Psoas muscle (tissue), 7 donors: ENCODE measurements at regions not wholly inside any gene's neighbourhood (a gene's known extent, or its start where the extent isn't known, plus 50 kb on each side); places are given as distances from the start of the nearest gene placed in this dataset.
A peak's percentile ranks its signal among the peaks of the same experiment; 100 is the strongest.

ENCODE experiments used
- ATAC-seq, 4 donors: fragments of 200-7000 bp; cut with Tn5 transposase; one replicate each; pipeline ENCODE4 v1.9.1; 2020; ENCODE audit warnings: moderate library complexity in 3 of 4, mild to moderate bottlenecking in 2 of 4
- DNase-seq, 2 donors: peaks; one replicate each; pipeline ENCODE4 v3.0.0-alpha.2; 2020
- H3K27ac ChIP-seq: fragments of 200-600 bp; one replicate; pipeline ENCODE4 v1.8.0; 2022
- H3K27me3 ChIP-seq, 3 donors: fragments of 200-600 bp in 1 of 3; one replicate each; pipeline versions ENCODE4 v1.6.1 to v1.8.0; 2013 to 2022; ENCODE audit warnings: low read length in 2 of 3, mild to moderate bottlenecking in 2 of 3, moderate library complexity in 1 of 3; ENCODE audit not compliant: insufficient read depth in 3 of 3
- H3K36me3 ChIP-seq, 2 donors: fragments of 200-600 bp in 1 of 2; one replicate each; pipeline versions ENCODE4 v1.6.1 to v1.8.0; 2013 to 2022; ENCODE audit warnings: low read depth in 1 of 2, mild to moderate bottlenecking in 1 of 2, moderate library complexity in 1 of 2; ENCODE audit not compliant: insufficient read depth in 1 of 2
- H3K4me1 ChIP-seq: fragments of 200-600 bp; one replicate; pipeline ENCODE4 v1.8.0; 2022
- H3K4me3 ChIP-seq: fragments of 200-600 bp; one replicate; pipeline ENCODE4 v1.8.0; 2022; ENCODE audit warnings: mild to moderate bottlenecking
- H3K9me3 ChIP-seq: fragments of 200-600 bp; one replicate; pipeline ENCODE4 v1.8.0; 2022
- WGBS, 3 donors: extraction: QIAGEN DNeasy Blood & Tissue Kit; methylation state at CpG; one replicate each; pipeline versions ENCODE4 v1.1.6 to v1.1.7; 2013; 5-methylcytosine and 5-hydroxymethylcytosine counted together
- intact Hi-C, 2 donors: fragments of 100-400 bp; cut with DNase I; formaldehyde crosslinking; loops; one replicate each; pipeline versions ENCODE4 v1.11.0 to v1.14.2; 2022
- TF ChIP-seq, protein P1 (sequence below): fragments of 200-600 bp; IDR thresholded peaks from one replicate; pipeline ENCODE4 v1.8.0; 2022; ENCODE audit warnings: antibody characterized with exemption
- donor health status: healthy with polysubstance abuse.
- donor health status: DM: no; HTN: no; CAD: no; lungs with moderate emphysema.
- donor health status: Bipolar disorder and iron deficiency.
- donor health status: healthy.
- donor health status: DM: yes; HTN: yes; CAD: no.
- donor health status: DM: no; HTN: no; CAD: no.
- donor health status: DM: yes; HTN: yes; CAD: no.

DNA sequence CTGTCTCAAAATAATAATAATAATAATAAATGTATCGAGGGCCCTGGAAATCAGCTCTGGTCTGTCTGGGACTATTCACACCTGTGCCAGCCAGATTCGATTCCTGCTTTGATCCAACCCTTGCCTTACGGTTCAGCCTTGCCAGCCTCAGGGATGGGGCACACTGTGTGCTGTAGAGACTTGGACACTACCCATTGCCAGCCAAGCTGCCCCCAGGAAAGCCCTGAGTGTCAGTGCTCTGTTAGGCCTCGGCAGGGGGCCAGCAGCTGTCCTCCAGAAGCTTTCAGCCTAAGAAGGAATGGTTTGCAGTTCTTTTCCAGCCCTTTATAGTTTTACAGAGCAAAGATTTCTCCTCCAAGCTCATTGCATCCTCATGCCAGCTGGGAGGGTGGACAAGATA is 96.2 kb upstream of the RUNX3 start:
- no peaks in the 10 kb centered on the region for H3K9me3 ChIP-seq
- TF ChIP-seq, protein P1, sequence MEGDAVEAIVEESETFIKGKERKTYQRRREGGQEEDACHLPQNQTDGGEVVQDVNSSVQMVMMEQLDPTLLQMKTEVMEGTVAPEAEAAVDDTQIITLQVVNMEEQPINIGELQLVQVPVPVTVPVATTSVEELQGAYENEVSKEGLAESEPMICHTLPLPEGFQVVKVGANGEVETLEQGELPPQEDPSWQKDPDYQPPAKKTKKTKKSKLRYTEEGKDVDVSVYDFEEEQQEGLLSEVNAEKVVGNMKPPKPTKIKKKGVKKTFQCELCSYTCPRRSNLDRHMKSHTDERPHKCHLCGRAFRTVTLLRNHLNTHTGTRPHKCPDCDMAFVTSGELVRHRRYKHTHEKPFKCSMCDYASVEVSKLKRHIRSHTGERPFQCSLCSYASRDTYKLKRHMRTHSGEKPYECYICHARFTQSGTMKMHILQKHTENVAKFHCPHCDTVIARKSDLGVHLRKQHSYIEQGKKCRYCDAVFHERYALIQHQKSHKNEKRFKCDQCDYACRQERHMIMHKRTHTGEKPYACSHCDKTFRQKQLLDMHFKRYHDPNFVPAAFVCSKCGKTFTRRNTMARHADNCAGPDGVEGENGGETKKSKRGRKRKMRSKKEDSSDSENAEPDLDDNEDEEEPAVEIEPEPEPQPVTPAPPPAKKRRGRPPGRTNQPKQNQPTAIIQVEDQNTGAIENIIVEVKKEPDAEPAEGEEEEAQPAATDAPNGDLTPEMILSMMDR, result no peak
- 58 to 83% (median 64%) methylated on average over 4 of the region's 4 CpGs for WGBS, 3 donors
- peak in 1 of 2 donors; percentile 18 for DNase-seq
- intact Hi-C loops, result no loop called here
- H3K27me3 ChIP-seq, result peaks cover 0 to 16% (median 5%) of the 10 kb centered on the region in 3 donors
- no peak overlapping the region for H3K27ac ChIP-seq
- no peak for ATAC-seq
- H3K4me1 ChIP-seq, result no peaks in the 10 kb centered on the region
- no peak overlapping the region for H3K4me3 ChIP-seq
- no peaks in the 10 kb centered on the region for H3K36me3 ChIP-seq

DNA sequence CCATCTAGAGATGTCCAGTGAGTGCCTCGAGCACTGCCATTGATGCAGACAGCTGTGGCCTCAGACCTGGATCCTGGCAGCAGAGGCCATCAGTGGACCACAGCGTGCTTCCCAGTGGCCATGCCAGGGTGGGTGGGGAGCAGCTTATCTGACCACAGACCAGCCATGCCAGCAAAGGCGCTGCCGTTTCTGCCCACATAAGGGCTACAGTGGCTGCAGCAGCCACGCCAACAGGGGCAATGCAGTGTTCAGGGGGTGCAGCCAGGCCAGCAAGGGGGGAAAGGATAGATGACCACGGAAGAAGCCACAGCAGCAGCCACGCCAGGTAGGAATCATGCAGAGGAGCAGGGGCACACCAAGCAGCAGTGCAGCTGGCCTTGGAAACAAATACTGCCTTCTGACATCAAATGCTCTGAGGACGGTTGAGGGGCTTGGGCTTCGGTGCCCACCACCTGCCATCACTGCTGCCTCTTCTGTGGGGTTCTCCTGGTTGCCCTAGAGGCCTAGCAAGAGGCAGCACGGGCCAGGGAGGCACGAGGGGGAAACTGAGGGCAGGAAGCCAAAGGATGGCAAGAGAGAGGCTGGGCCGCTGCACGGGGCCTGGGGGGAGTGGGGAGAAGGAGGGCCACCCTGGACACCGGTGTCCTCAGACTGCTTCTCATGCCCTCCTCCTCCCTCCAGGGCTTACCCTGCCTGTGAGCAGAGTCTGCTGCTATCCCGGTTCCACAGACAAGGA is 94.7 kb upstream of the RUNX3 start:
- Histone ChIP-seq H3K4me3 (no peak overlapping the region), H3K27me3 (peaks cover 0 to 13% (median 5%) of the 10 kb centered on the region in 3 donors), H3K27ac (no peak overlapping the region), H3K9me3 (no peaks in the 10 kb centered on the region), H3K36me3 (no peaks in the 10 kb centered on the region), H3K4me1 (no peaks in the 10 kb centered on the region)
- WGBS, 3 donors, result 68 to 69% (median 69%) methylated on average over 13 to 15 of the region's 15 CpGs
- TF ChIP-seq, protein P1, result no peak
- intact Hi-C loops, result no loop called here
- ATAC-seq (no peak), DNase-seq (peak in 1 of 2 donors; percentile 30)

GRCh38 chr1:25023826-25024225 is 93.8 kb upstream of the RUNX3 start:
- no peak for DNase-seq
- no peaks in the 10 kb centered on the region for H3K4me1 ChIP-seq
- intact Hi-C loops, result no loop called here
- H3K27ac ChIP-seq, result no peak overlapping the region
- H3K36me3 ChIP-seq, result no peaks in the 10 kb centered on the region
- H3K9me3 ChIP-seq, result no peaks in the 10 kb centered on the region
- no peak overlapping the region for H3K4me3 ChIP-seq
- TF ChIP-seq, protein P1, result no peak
- ATAC-seq, result no peak
- peaks cover 0 to 7% (median 5%) of the 10 kb centered on the region in 3 donors for H3K27me3 ChIP-seq
- WGBS, 3 donors, result 86 to 89% (median 88%) methylated on average over 5 of the region's 5 CpGs

- Histone ChIP-seq H3K4me3 (no peak overlapping the region), H3K27me3 (peaks cover 0 to 3% (median 2%) of the 10 kb centered on the region in 3 donors), H3K4me1 (no peaks in the 10 kb centered on the region), H3K9me3 (no peaks in the 10 kb centered on the region), H3K36me3 (no peaks in the 10 kb centered on the region), H3K27ac (no peak overlapping the region)
- no peak for ATAC-seq
- TF ChIP-seq, protein P1, result no peak
- intact Hi-C loops, result no loop called here
- DNase-seq, result no peak
- 77 to 90% (median 81%) methylated on average over 6 of the region's 6 CpGs for WGBS, 3 donors
Observed at GRCh38 chr1:25023190-25023578, 93.1 kb upstream of the RUNX3 start.
